Smooth muscle cell (in vitro differentiated cells): ENCODE measurements at regions not wholly inside any gene's neighbourhood (a gene's known extent, or its start where the extent isn't known, plus 50 kb on each side); places are given as distances from the start of the nearest gene placed in this dataset.

ENCODE experiments used
- DNase-seq: peaks from one replicate; lab custom pipeline; 2025; ENCODE audit not compliant: unreplicated experiment; lab: John Stamatoyannopoulos, UW
- H2AFZ ChIP-seq: fragments of 200-600 bp; sonication (generic); 2 replicates; pipeline ENCODE4 v1.6.0; 2016; ENCODE audit warnings: antibody characterized with exemption, low read depth, mild to moderate bottlenecking
- H3F3A ChIP-seq: fragments of 200-600 bp; sonication (generic); 2 replicates; pipeline ENCODE4 v1.6.0; 2017; ENCODE audit warnings: antibody characterized with exemption, low read depth
- H3K27ac ChIP-seq: fragments of 200-600 bp; sonication (generic); 2 replicates; pipeline ENCODE4 v1.5.1; 2016; ENCODE audit warnings: low read depth, mild to moderate bottlenecking
- H3K27me3 ChIP-seq: fragments of 200-600 bp; sonication (generic); 2 replicates; pipeline ENCODE4 v1.6.1; 2016; ENCODE audit warnings: low read depth, mild to moderate bottlenecking
- H3K36me3 ChIP-seq: fragments of 200-600 bp; sonication (generic); 2 replicates; pipeline ENCODE4 v1.5.1; 2016; ENCODE audit warnings: low read depth
- H3K4me1 ChIP-seq: fragments of 200-600 bp; sonication (generic); 2 replicates; pipeline ENCODE4 v1.5.1; 2016; ENCODE audit warnings: low read depth
- H3K4me2 ChIP-seq: fragments of 200-600 bp; sonication (generic); 2 replicates; pipeline ENCODE4 v1.6.0; 2016; ENCODE audit warnings: mild to moderate bottlenecking
- H3K4me3 ChIP-seq: fragments of 200-600 bp; sonication (generic); 2 replicates; pipeline ENCODE4 v1.5.1; 2016; ENCODE audit warnings: mild to moderate bottlenecking
- H3K79me2 ChIP-seq: fragments of 200-600 bp; sonication (generic); 2 replicates; pipeline ENCODE4 v1.6.0; 2016; ENCODE audit warnings: low read depth, mild to moderate bottlenecking
- H3K9ac ChIP-seq: fragments of 200-600 bp; sonication (generic); 2 replicates; pipeline ENCODE4 v1.6.0; 2016; ENCODE audit warnings: low read depth
- H3K9me3 ChIP-seq: fragments of 200-600 bp; sonication (generic); replicated peaks from 2 replicates; pipeline ENCODE4 v1.5.1; 2016; ENCODE audit warnings: low read depth
- H4K20me1 ChIP-seq: fragments of 200-600 bp; sonication (generic); 2 replicates; pipeline ENCODE4 v1.6.0; 2016; ENCODE audit warnings: low read depth
- CTCF ChIP-seq: fragments of 200-600 bp; sonication (generic); IDR thresholded peaks from 2 replicates; pipeline ENCODE4 v1.5.1; 2017; ENCODE audit warnings: borderline replicate concordance, mild to moderate bottlenecking, antibody characterized with exemption; ENCODE audit not compliant: insufficient read depth, poor library complexity, severe bottlenecking
- whole genome bisulfite sequencing: methylation state at CpG from one replicate; pipeline ENCODE4 v1.1.7; 2016; ENCODE audit warnings: low lambda C conversion rate; 5-methylcytosine and 5-hydroxymethylcytosine counted together

- no peaks in the 10 kb centered on the region for H3K9me3 ChIP-seq
- no peak overlapping the region for H3K4me2 ChIP-seq
- no peak overlapping the region for H3K4me3 ChIP-seq
- no peak for TF ChIP-seq CTCF
- H4K20me1 ChIP-seq: no peaks in the 10 kb centered on the region
- 88% methylated on average over 4 of the region's 4 CpGs for WGBS
- no peaks in the 10 kb centered on the region for H3K4me1 ChIP-seq
- H3K27me3 ChIP-seq: peaks cover 4% of the 10 kb centered on the region
- no peaks in the 10 kb centered on the region for H3K36me3 ChIP-seq
- H3K27ac ChIP-seq: no peak overlapping the region
- H3K79me2 ChIP-seq: no peaks in the 10 kb centered on the region
- no peaks in the 10 kb centered on the region for H3F3A ChIP-seq
- H2AFZ ChIP-seq: no peak overlapping the region
- H3K9ac ChIP-seq: no peak overlapping the region
- no peak for DNase-seq
Measured at GRCh38 chr1:14115976-14116375, 416.0 kb downstream of the PRDM2 start.

GRCh38 chr1:14117700-14118099 lies 417.7 kb downstream of the PRDM2 start:
- Histone ChIP-seq H3K79me2 (no peaks in the 10 kb centered on the region), H3K4me2 (no peak overlapping the region), H3K4me1 (no peaks in the 10 kb centered on the region), H3K27ac (no peak overlapping the region), H4K20me1 (no peaks in the 10 kb centered on the region), H2AFZ (no peak overlapping the region), H3K27me3 (peaks cover 21% of the 10 kb centered on the region), H3K9me3 (no peaks in the 10 kb centered on the region), H3K9ac (no peak overlapping the region), H3K4me3 (no peak overlapping the region), H3K36me3 (no peaks in the 10 kb centered on the region), H3F3A (no peaks in the 10 kb centered on the region)
- 94% methylated on average over 2 of the region's 2 CpGs for WGBS
- TF ChIP-seq CTCF: no peak
- no peak for DNase-seq

DNA sequence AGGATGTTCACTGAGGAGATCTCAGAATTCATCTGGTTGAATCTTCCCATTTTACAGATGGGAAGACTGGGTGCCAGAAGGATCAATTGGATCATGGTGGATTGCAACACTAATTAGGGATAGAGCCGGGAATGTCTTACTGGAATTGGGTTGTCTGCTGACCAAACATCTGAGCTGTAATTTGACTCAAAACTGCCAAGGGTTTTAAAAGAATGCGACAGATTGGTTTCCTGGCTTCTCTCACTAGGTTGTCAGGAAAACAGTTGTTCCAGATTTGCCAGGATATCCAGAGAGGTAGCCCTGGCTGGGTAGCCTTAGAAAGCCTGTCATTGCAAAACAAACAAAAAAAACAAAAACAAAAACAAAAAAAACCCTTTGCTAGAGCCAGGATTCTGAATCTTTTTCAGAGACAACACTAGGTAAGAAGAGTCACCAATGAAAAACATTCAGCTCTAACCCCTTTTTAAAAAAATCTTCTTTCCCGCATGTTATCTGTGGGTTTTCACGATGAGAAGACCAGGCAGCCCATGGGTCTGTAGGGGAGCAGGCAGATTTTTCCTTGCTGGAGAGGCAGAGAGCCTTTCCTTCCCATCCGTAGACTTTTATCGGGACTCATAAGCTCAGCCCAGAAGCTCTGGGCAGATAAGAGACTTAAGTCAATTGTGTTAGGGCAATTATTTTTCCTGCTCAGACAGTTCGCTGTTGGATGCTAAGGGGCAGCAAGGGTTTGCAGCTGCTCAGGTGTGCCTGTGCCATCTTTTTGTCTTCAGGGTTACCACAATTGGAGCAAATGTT lies 418.9 kb downstream of the PRDM2 start:
- H3F3A ChIP-seq: no peaks in the 10 kb centered on the region
- H3K4me1 ChIP-seq: no peaks in the 10 kb centered on the region
- no peak overlapping the region for H2AFZ ChIP-seq
- no peak for DNase-seq
- H3K9me3 ChIP-seq: no peaks in the 10 kb centered on the region
- no peaks in the 10 kb centered on the region for H4K20me1 ChIP-seq
- no peak overlapping the region for H3K27ac ChIP-seq
- H3K9ac ChIP-seq: no peak overlapping the region
- H3K4me2 ChIP-seq: no peak overlapping the region
- no peaks in the 10 kb centered on the region for H3K36me3 ChIP-seq
- H3K4me3 ChIP-seq: no peak overlapping the region
- 19% methylated on average over 7 of the region's 7 CpGs for WGBS
- no peak for TF ChIP-seq CTCF
- H3K27me3 ChIP-seq: peaks cover 26% of the 10 kb centered on the region
- no peaks in the 10 kb centered on the region for H3K79me2 ChIP-seq

- Histone ChIP-seq H3K27me3 (peaks cover 39% of the 10 kb centered on the region), H3F3A (no peaks in the 10 kb centered on the region), H3K9me3 (no peaks in the 10 kb centered on the region), H3K9ac (no peak overlapping the region), H3K4me3 (no peak overlapping the region), H3K4me2 (no peak overlapping the region), H4K20me1 (no peaks in the 10 kb centered on the region), H2AFZ (no peak overlapping the region), H3K4me1 (no peaks in the 10 kb centered on the region), H3K79me2 (no peaks in the 10 kb centered on the region), H3K27ac (no peak overlapping the region), H3K36me3 (no peaks in the 10 kb centered on the region)
- DNase-seq: no peak
- no peak for TF ChIP-seq CTCF
- 85% methylated on average over 2 of the region's 2 CpGs for WGBS
Measured at GRCh38 chr1:14120895-14121294, 420.9 kb downstream of the PRDM2 start.
